Transverse colon (tissue), 4 donors: ENCODE measurements at regions not wholly inside any gene's neighbourhood (a gene's known extent, or its start where the extent isn't known, plus 50 kb on each side); places are given as distances from the start of the nearest gene placed in this dataset.

ENCODE experiments used
- DNase-seq: peaks from one replicate; pipeline ENCODE4 v3.0.0-alpha.2; 2019
- H3K27ac ChIP-seq, 4 donors: fragments of 200-600 bp; sonication (generic); 2 replicates each; pipeline ENCODE4 v1.5.1; 2016 to 2018; ENCODE audit warnings: inconsistent platforms in 4 of 4
- H3K27me3 ChIP-seq: fragments of 200-600 bp; sonication (generic); 2 replicates; pipeline ENCODE4 v1.5.1; 2017; ENCODE audit warnings: inconsistent platforms
- H3K36me3 ChIP-seq, 4 donors: fragments of 200-600 bp; sonication (generic); 2 replicates each; pipeline ENCODE4 v1.5.1; 2017 to 2019; ENCODE audit warnings: inconsistent platforms in 4 of 4
- H3K4me1 ChIP-seq, 4 donors: fragments of 200-600 bp; sonication (generic); 2 replicates each; pipeline ENCODE4 v1.5.1; 2017 to 2020; ENCODE audit warnings: inconsistent platforms in 4 of 4
- H3K4me3 ChIP-seq, 4 donors: fragments of 200-600 bp; sonication (generic); 1 replicate in 1 of 4; 2 replicates in 3 of 4; pipeline versions ENCODE4 v1.5.1 to v1.6.1; 2017 to 2019; ENCODE audit warnings: inconsistent platforms in 4 of 4
- H3K9me3 ChIP-seq, 2 donors: fragments of 200-600 bp; sonication (generic); 2 replicates each; pipeline ENCODE4 v1.5.1; 2017 to 2019; ENCODE audit warnings: inconsistent platforms in 2 of 2
- CTCF ChIP-seq, 5 experiments: fragments of 200-600 bp in 3 of 5; fragments of 450-650 bp in 2 of 5; sonication (generic) in 3 of 5; IDR thresholded peaks; 1 replicate in 2 of 5; 2 replicates in 3 of 5; pipeline ENCODE4 v1.5.1; 2016 to 2017; ENCODE audit warnings: antibody characterized with exemption in 5 of 5, inconsistent platforms in 3 of 5, mild to moderate bottlenecking in 2 of 5, moderate library complexity in 1 of 5
- EP300 ChIP-seq: sonication (generic); formaldehyde crosslinking; IDR thresholded peaks from one replicate; pipeline ENCODE4 v1.6.1; 2017; ENCODE audit warnings: antibody characterized with exemption, low read depth
- POLR2A ChIP-seq: fragments of 450-650 bp; IDR thresholded peaks from one replicate; pipeline ENCODE4 v1.6.1; 2016; ENCODE audit warnings: antibody characterized with exemption, mild to moderate bottlenecking, moderate library complexity
- POLR2AphosphoS5 ChIP-seq, 3 donors: sonication (generic); formaldehyde crosslinking; IDR thresholded peaks; one replicate each; pipeline ENCODE4 v1.6.1; 2016; ENCODE audit warnings: antibody characterized with exemption in 3 of 3
- WGBS, 2 donors: methylation state at CpG; one replicate each; pipeline ENCODE4 v1.1.5; 2018; ENCODE audit warnings: low coverage in 1 of 2; 5-methylcytosine and 5-hydroxymethylcytosine counted together
- in situ Hi-C, 4 donors: fragments of 200-750 bp; cut with MboI; loops; one replicate each; pipeline versions ENCODE4 v1.15.0 to v1.15.1; 2017; ENCODE audit warnings: low sequenced_read_pairs in 3 of 4, low pct_ligation_motif_present in 1 of 4, low pct_unique_long_range_greater_than_20kb in 1 of 4
- intact Hi-C: fragments of 100-400 bp; cut with DNase I; formaldehyde crosslinking; loops from one replicate; pipeline ENCODE4 v1.15.1; 2023; ENCODE audit warnings: low total_unique reads

GRCh38 chr13:73772449-73773167, 361.6 kb downstream of the KLF12 start:
- no peaks in the 10 kb centered on the region for H3K9me3 ChIP-seq
- no peaks in the 10 kb centered on the region for H3K27me3 ChIP-seq
- no peak for DNase-seq
- no peak overlapping the region for H3K27ac ChIP-seq
- H3K4me1 ChIP-seq, result peaks cover 0 to 9% (median 6%) of the 10 kb centered on the region in 4 donors
- in situ Hi-C loops, result loop anchor here in 3 of 4 donors (25.0 kb wide), 2 partner anchors 515 to 1440 kb away; no protein-coding TSS in a partner anchor
- H3K36me3 ChIP-seq, result no peaks in the 10 kb centered on the region
- WGBS, 2 donors, result 52 to 65% methylated on average over 8 of the region's 8 CpGs
- TF ChIP-seq POLR2AphosphoS5 (IDR thresholded peaks at IDR 0.05) (no peak), POLR2A (no peak), EP300 (no peak), CTCF (IDR thresholded peaks at IDR 0.05) (no peak)
- no peak overlapping the region for H3K4me3 ChIP-seq
- intact Hi-C loops, result no loop called here

GRCh38 chr13:73767747-73768315, 366.4 kb downstream of the KLF12 start:
- Histone ChIP-seq H3K36me3 (no peaks in the 10 kb centered on the region), H3K9me3 (no peaks in the 10 kb centered on the region), H3K27me3 (no peaks in the 10 kb centered on the region), H3K27ac (peak overlapping the region; percentile 77 to 80 (median 78)), H3K4me1 (peaks cover 26 to 37% (median 27%) of the 10 kb centered on the region in 4 donors), H3K4me3 (no peak overlapping the region)
- DNase-seq, result no peak
- in situ Hi-C loops (loop anchor here in 3 of 4 donors (25.0 kb wide), 2 partner anchors 519 to 1444 kb away; no protein-coding TSS in a partner anchor), intact Hi-C loops (no loop called here)
- no peak for TF ChIP-seq EP300
- peak; percentile 21 to 39 (median 26) for TF ChIP-seq CTCF (IDR thresholded peaks at IDR 0.05)
- 83 to 100% methylated on average over 3 to 4 of the region's 4 CpGs for WGBS, 2 donors

GRCh38 chr13:73767191-73767741, 366.9 kb downstream of the KLF12 start:
- peak overlapping the region; percentile 77 to 80 (median 78) for H3K27ac ChIP-seq
- H3K4me3 ChIP-seq, result no peak overlapping the region
- no peaks in the 10 kb centered on the region for H3K36me3 ChIP-seq
- 26 to 38% methylated on average over 3 of the region's 3 CpGs for WGBS, 2 donors
- no peak for DNase-seq
- H3K4me1 ChIP-seq, result peaks cover 26 to 37% (median 27%) of the 10 kb centered on the region in 4 donors
- in situ Hi-C loops (loop anchor here in 3 of 4 donors (25.0 kb wide), 2 partner anchors 520 to 1445 kb away; no protein-coding TSS in a partner anchor), intact Hi-C loops (no loop called here)
- H3K9me3 ChIP-seq, result no peaks in the 10 kb centered on the region
- TF ChIP-seq POLR2AphosphoS5 (IDR thresholded peaks at IDR 0.05), result no peak
- no peak for TF ChIP-seq EP300
- no peak for TF ChIP-seq CTCF (IDR thresholded peaks at IDR 0.05)
- no peak for TF ChIP-seq POLR2A
- H3K27me3 ChIP-seq, result no peaks in the 10 kb centered on the region

GRCh38 chr13:73765651-73766384, 368.4 kb downstream of the KLF12 start:
- H3K9me3 ChIP-seq, result no peaks in the 10 kb centered on the region
- peak overlapping the region; percentile 77 to 80 (median 78) for H3K27ac ChIP-seq
- H3K4me1 ChIP-seq, result peaks cover 26 to 37% (median 27%) of the 10 kb centered on the region in 4 donors
- WGBS, 2 donors, result 15 to 19% methylated on average over 8 to 12 of the region's 12 CpGs
- intact Hi-C loops, result no loop called here
- H3K4me3 ChIP-seq, result peak overlapping the region in 1 of 4 donors; percentile 17
- no peaks in the 10 kb centered on the region for H3K27me3 ChIP-seq
- H3K36me3 ChIP-seq, result no peaks in the 10 kb centered on the region
- TF ChIP-seq POLR2AphosphoS5 (IDR thresholded peaks at IDR 0.05) (no peak), CTCF (IDR thresholded peaks at IDR 0.05) (no peak)
- DNase-seq, result peak; percentile 81
- in situ Hi-C loops, result loop anchor here in 3 of 4 donors (25.0 kb wide), 2 partner anchors 521 to 1446 kb away; no protein-coding TSS in a partner anchor
